SK-N-SH treated with all-trans-retinoic acid at 6 μM for 48 hours (cell line): ENCODE measurements at regions not wholly inside any gene's neighbourhood (a gene's known extent, or its start where the extent isn't known, plus 50 kb on each side); places are given as distances from the start of the nearest gene placed in this dataset.

Source experiments
- ATAC-seq: fragments of 200-7000 bp; cut with Tn5 transposase; 3 replicates; pipeline ENCODE4 v1.9.1; 2020; ENCODE audit warnings: mild to moderate bottlenecking, moderate library complexity
- ARNTL ChIP-seq: fragments of 450-650 bp; formaldehyde crosslinking; IDR thresholded peaks from 2 replicates; pipeline ENCODE4 v1.5.0; 2020; ENCODE audit warnings: low read depth, mild to moderate bottlenecking, moderate library complexity, borderline replicate concordance
- BACH2 ChIP-seq: fragments of 250-450 bp; sonication (Bioruptor Pico); IDR thresholded peaks from 2 replicates; pipeline ENCODE4 v1.9.0; 2021; ENCODE audit warnings: mild to moderate bottlenecking, borderline replicate concordance
- CSDC2 ChIP-seq: fragments of 250-450 bp; sonication (Bioruptor Pico); IDR thresholded peaks from 2 replicates; pipeline ENCODE4 v1.5.0; 2020; ENCODE audit warnings: mild to moderate bottlenecking, moderate library complexity
- ESRRG ChIP-seq: fragments of 250-450 bp; sonication (Bioruptor Pico); IDR thresholded peaks from 2 replicates; pipeline ENCODE4 v1.6.1; 2021; ENCODE audit warnings: mild to moderate bottlenecking
- GLIS3 ChIP-seq: fragments of 250-450 bp; sonication (Bioruptor Pico); IDR thresholded peaks from 2 replicates; pipeline ENCODE4 v1.5.0; 2020; ENCODE audit warnings: mild to moderate bottlenecking, moderate library complexity
- ISL1 ChIP-seq: fragments of 250-450 bp; sonication (Bioruptor Pico); IDR thresholded peaks from 2 replicates; pipeline ENCODE4 v2.1.2; 2022; ENCODE audit warnings: mild to moderate bottlenecking, moderate library complexity
- OSR1 ChIP-seq: fragments of 250-450 bp; sonication (Bioruptor Pico); IDR thresholded peaks from 2 replicates; pipeline ENCODE4 v1.8.0; 2022; ENCODE audit warnings: moderate library complexity, mild to moderate bottlenecking, inconsistent platforms
- PATZ1 ChIP-seq: fragments of 250-450 bp; sonication (Bioruptor Pico); IDR thresholded peaks from 2 replicates; pipeline ENCODE4 v1.8.0; 2020; ENCODE audit warnings: mild to moderate bottlenecking, moderate library complexity, borderline replicate concordance
- POU6F1 ChIP-seq: fragments of 250-450 bp; sonication (Bioruptor Pico); IDR thresholded peaks from 2 replicates; pipeline ENCODE4 v1.8.0; 2021; ENCODE audit warnings: low read depth, mild to moderate bottlenecking, moderate library complexity, borderline replicate concordance
- PPARA ChIP-seq: fragments of 250-450 bp; sonication (Bioruptor Pico); IDR thresholded peaks from 2 replicates; pipeline ENCODE4 v1.5.0; 2020; ENCODE audit warnings: mild to moderate bottlenecking, borderline replicate concordance
- SNAI2 ChIP-seq: fragments of 250-450 bp; sonication (Bioruptor Pico); IDR thresholded peaks from 2 replicates; pipeline ENCODE4 v1.5.0; 2020; ENCODE audit warnings: mild to moderate bottlenecking, moderate library complexity
- TCF4 ChIP-seq: fragments of 250-450 bp; sonication (Bioruptor Pico); IDR thresholded peaks from 2 replicates; pipeline ENCODE4 v1.8.0; 2021; ENCODE audit warnings: mild to moderate bottlenecking, moderate library complexity, borderline replicate concordance
- TOX ChIP-seq: fragments of 250-450 bp; sonication (Bioruptor Pico); IDR thresholded peaks from 2 replicates; pipeline ENCODE4 v1.8.0; 2021; ENCODE audit warnings: mild to moderate bottlenecking, moderate library complexity, borderline replicate concordance
- TSHZ2 ChIP-seq: fragments of 250-450 bp; sonication (Bioruptor Pico); IDR thresholded peaks from 2 replicates; pipeline ENCODE4 v1.5.0; 2020; ENCODE audit warnings: mild to moderate bottlenecking, moderate library complexity
- ZC3H10 ChIP-seq: fragments of 250-450 bp; sonication (Bioruptor Pico); IDR thresholded peaks from 2 replicates; pipeline ENCODE4 v1.5.1; 2021; ENCODE audit warnings: mild to moderate bottlenecking, moderate library complexity
- ZFP3 ChIP-seq: fragments of 250-450 bp; sonication (Bioruptor Pico); IDR thresholded peaks from 2 replicates; pipeline ENCODE4 v1.5.0; 2020; ENCODE audit warnings: mild to moderate bottlenecking, moderate library complexity
- ZFP30 ChIP-seq: fragments of 450-650 bp; formaldehyde crosslinking; IDR thresholded peaks from 2 replicates; pipeline ENCODE4 v1.5.0; 2022; ENCODE audit warnings: mild to moderate bottlenecking, moderate library complexity
- ZNF565 ChIP-seq: fragments of 450-650 bp; formaldehyde crosslinking; conservative IDR thresholded peaks from 2 replicates; pipeline ENCODE4 v1.5.0; 2020; ENCODE audit warnings: low read depth, mild to moderate bottlenecking, moderate library complexity
- ZNF70 ChIP-seq: fragments of 450-650 bp; formaldehyde crosslinking; IDR thresholded peaks from 2 replicates; pipeline ENCODE4 v1.5.0; 2020; ENCODE audit warnings: mild to moderate bottlenecking, moderate library complexity
- ZNF8 ChIP-seq: fragments of 450-650 bp; formaldehyde crosslinking; IDR thresholded peaks from 2 replicates; pipeline ENCODE4 v1.5.0; 2020; ENCODE audit warnings: mild to moderate bottlenecking, moderate library complexity
- TF ChIP-seq, protein P1 (sequence below): fragments of 250-450 bp; sonication (Bioruptor Pico); IDR thresholded peaks from 2 replicates; pipeline ENCODE4 v1.5.1; 2021; ENCODE audit warnings: mild to moderate bottlenecking, moderate library complexity
- TF ChIP-seq, protein P2 (sequence below): fragments of 250-450 bp; sonication (Bioruptor Pico); IDR thresholded peaks from 2 replicates; pipeline ENCODE4 v1.5.1; 2020; ENCODE audit warnings: low read depth, mild to moderate bottlenecking, moderate library complexity

DNA sequence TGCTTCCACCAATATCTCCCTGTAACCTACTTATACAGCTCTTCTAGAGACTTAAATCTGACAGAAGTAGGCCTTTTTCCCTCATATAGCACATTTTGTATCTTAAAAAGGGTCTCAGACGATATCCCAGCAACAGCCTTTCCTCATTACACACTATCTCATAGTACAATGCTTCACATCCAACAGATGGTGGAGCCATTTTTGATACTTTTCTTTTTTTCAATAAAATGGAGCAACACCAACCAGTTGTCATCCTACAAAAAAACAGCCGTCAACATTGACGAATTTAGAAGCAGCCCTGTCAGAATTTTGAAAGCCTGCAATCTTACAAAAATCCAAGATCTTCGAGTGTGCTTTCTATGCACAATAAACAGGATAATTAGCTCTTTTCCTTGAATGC lies 145.9 kb upstream of the NEBL start:
- ATAC-seq, result no peak
- TF ChIP-seq ZNF565 (CRISPR knock-in tag) (no peak), ISL1 (CRISPR knock-in tag) (no peak), TCF4 (CRISPR knock-in tag) (no peak), OSR1 (CRISPR knock-in tag) (no peak), ARNTL (no peak), CSDC2 (no peak), PATZ1 (CRISPR knock-in tag) (no peak), PPARA (CRISPR knock-in tag) (no peak), GLIS3 (CRISPR knock-in tag) (no peak), ZNF70 (CRISPR knock-in tag) (no peak), ZNF8 (CRISPR knock-in tag) (no peak), ZFP30 (no peak), TSHZ2 (CRISPR knock-in tag) (no peak), ZFP3 (CRISPR knock-in tag) (no peak), ESRRG (CRISPR knock-in tag) (no peak), SNAI2 (no peak), ZC3H10 (CRISPR knock-in tag) (no peak), TOX (CRISPR knock-in tag) (no peak)
- TF ChIP-seq, protein P1, sequence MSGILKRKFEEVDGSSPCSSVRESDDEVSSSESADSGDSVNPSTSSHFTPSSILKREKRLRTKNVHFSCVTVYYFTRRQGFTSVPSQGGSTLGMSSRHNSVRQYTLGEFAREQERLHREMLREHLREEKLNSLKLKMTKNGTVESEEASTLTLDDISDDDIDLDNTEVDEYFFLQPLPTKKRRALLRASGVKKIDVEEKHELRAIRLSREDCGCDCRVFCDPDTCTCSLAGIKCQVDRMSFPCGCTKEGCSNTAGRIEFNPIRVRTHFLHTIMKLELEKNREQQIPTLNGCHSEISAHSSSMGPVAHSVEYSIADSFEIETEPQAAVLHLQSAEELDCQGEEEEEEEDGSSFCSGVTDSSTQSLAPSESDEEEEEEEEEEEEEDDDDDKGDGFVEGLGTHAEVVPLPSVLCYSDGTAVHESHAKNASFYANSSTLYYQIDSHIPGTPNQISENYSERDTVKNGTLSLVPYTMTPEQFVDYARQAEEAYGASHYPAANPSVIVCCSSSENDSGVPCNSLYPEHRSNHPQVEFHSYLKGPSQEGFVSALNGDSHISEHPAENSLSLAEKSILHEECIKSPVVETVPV (CRISPR knock-in tag), result no peak
- TF ChIP-seq, protein P2, sequence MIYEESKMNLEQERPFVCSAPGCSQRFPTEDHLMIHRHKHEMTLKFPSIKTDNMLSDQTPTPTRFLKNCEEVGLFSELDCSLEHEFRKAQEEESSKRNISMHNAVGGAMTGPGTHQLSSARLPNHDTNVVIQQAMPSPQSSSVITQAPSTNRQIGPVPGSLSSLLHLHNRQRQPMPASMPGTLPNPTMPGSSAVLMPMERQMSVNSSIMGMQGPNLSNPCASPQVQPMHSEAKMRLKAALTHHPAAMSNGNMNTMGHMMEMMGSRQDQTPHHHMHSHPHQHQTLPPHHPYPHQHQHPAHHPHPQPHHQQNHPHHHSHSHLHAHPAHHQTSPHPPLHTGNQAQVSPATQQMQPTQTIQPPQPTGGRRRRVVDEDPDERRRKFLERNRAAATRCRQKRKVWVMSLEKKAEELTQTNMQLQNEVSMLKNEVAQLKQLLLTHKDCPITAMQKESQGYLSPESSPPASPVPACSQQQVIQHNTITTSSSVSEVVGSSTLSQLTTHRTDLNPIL, result no peak

DNA sequence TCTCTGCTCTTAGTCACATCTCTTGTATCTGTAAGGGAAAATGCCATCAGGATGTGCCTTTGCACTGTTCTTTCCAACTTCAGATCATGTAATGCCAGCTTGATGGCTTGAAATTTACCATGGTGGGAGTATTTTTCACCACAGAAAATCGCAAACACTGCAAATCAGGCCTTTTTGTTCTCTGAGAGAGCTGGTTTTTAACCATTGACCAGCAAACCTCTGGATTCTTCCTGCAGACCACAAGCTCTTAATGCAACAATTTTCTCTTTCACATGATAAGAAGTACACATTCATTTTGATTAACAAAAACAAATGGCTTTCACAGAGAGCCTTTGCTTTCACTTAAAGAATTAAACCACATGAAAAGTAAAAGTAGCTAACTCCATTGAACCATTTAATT lies 145.4 kb upstream of the NEBL start:
- ATAC-seq, result no peak
- TF ChIP-seq PATZ1 (CRISPR knock-in tag) (no peak), ISL1 (CRISPR knock-in tag) (0 out of 2 replicates have a peak, but pooled peaks have one; percentile 14), SNAI2 (no peak)
- TF ChIP-seq, all 23 proteins: peak for 1

DNA sequence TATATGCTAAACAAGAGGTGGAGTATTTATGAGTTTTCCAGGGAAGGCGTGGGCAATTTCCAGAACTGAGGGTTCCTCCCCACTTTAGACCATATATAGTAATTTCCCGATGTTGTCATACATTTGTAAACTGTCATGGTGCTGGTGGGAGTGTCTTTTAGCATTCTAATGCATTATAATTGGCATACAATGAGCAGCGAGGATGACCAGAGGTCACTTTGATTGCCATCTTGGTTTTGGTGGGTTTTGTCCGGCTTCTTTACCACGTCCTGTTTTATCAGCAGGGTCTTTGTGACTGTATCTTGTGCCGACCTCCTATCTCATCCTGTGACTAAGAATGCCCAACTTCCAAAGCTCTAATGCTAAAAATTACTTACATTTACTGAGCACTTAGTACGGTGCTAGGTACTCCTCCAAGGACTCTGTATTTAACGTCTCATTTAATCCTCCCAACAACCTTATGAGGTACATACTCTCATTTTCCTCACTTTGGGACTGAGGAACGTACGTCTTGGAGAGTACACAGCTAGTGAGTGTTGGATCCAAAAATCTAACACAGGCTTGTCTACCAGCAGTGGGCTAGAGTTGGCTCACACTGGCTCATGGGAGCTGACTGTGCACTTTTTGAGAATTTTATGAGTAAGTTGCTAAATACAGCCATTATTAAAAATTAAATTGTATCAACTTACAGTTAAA lies 144.8 kb upstream of the NEBL start:
- no peak for ATAC-seq
- TF ChIP-seq BACH2 (CRISPR knock-in tag), result no peak
- TF ChIP-seq, protein P2, result no peak
- no peak for TF ChIP-seq ZNF70 (CRISPR knock-in tag)
- TF ChIP-seq TCF4 (CRISPR knock-in tag), result no peak
- no peak for TF ChIP-seq GLIS3 (CRISPR knock-in tag)
- no peak for TF ChIP-seq ZC3H10 (CRISPR knock-in tag)
- no peak for TF ChIP-seq OSR1 (CRISPR knock-in tag)
- TF ChIP-seq ISL1 (CRISPR knock-in tag), result no peak
- TF ChIP-seq PATZ1 (CRISPR knock-in tag), result no peak
- TF ChIP-seq ZFP30, result no peak
- TF ChIP-seq POU6F1, result no peak
- TF ChIP-seq CSDC2, result no peak
- TF ChIP-seq ESRRG (CRISPR knock-in tag), result no peak
- no peak for TF ChIP-seq ZNF8 (CRISPR knock-in tag)
- TF ChIP-seq ARNTL, result no peak
- no peak for TF ChIP-seq ZNF565 (CRISPR knock-in tag)
